IMR-90 (cell line): ENCODE measurements at regions not wholly inside any gene's neighbourhood (a gene's known extent, or its start where the extent isn't known, plus 50 kb on each side); places are given as distances from the start of the nearest gene placed in this dataset.

Experiments used
- ATAC-seq: fragments of 200-7000 bp; cut with Tn5 transposase; 2 replicates; pipeline ENCODE4 v1.9.1; 2020; ENCODE audit warnings: low read depth, mild to moderate bottlenecking, moderate library complexity
- BruUV-seq: library from RNA; stranded (reverse); fragments of 400-500 nt; replicated peaks from 2 replicates; lab custom pipeline; 2021; lab: Mats Ljungman, UMichigan
- CTCF ChIA-PET: fragments of 300-600 bp; formaldehyde crosslinking; extraction: SDS; loops from one replicate; lab custom pipeline; 2021; ENCODE audit warnings: antibody characterized with exemption; lab: Yijun Ruan, JAX
- POLR2A ChIA-PET: fragments of 300-600 bp; sonication (Branson Sonifier 250); formaldehyde crosslinking; loops from one replicate; lab custom pipeline; 2022; ENCODE audit warnings: antibody characterized with exemption; ENCODE audit not compliant: unreplicated experiment; lab: Charles Lee
- DNase-seq: peaks from one replicate; pipeline ENCODE4 v3.0.0; 2013
- H2AFZ ChIP-seq: replicated peaks from 2 replicates; pipeline ENCODE3; 2013; ENCODE audit warnings: low read length, mild to moderate bottlenecking; ENCODE audit not compliant: poor library complexity
- H2AK5ac ChIP-seq: 2 replicates; pipeline ENCODE4 v1.6.1; 2013; ENCODE audit warnings: low read depth, low read length, inconsistent platforms
- H2AK9ac ChIP-seq: replicated peaks from 2 replicates; pipeline ENCODE3; 2013; ENCODE audit warnings: mild to moderate bottlenecking, low read depth, low read length, moderate library complexity; ENCODE audit not compliant: poor library complexity
- H2BK120ac ChIP-seq: 2 replicates; pipeline ENCODE4 v1.6.1; 2013; ENCODE audit warnings: low read depth, low read length, inconsistent platforms
- H2BK15ac ChIP-seq: 3 replicates; pipeline ENCODE4 v1.6.1; 2013; ENCODE audit warnings: low read depth, low read length, inconsistent platforms
- H2BK20ac ChIP-seq: 2 replicates; pipeline ENCODE4 v1.6.1; 2013; ENCODE audit warnings: low read depth, mild to moderate bottlenecking, inconsistent platforms, low read length, moderate library complexity
- H2BK5ac ChIP-seq: 2 replicates; pipeline ENCODE4 v1.6.1; 2013; ENCODE audit warnings: mild to moderate bottlenecking, low read depth, low read length, inconsistent platforms; ENCODE audit not compliant: poor library complexity, severe bottlenecking
- H3K14ac ChIP-seq: replicated peaks from 2 replicates; pipeline ENCODE4 v1.6.1; 2013; ENCODE audit warnings: low read depth, low read length, inconsistent platforms
- H3K18ac ChIP-seq: 2 replicates; pipeline ENCODE4 v1.6.1; 2013; ENCODE audit warnings: low read depth, low read length, control low read depth
- H3K23ac ChIP-seq: 2 replicates; pipeline ENCODE4 v1.6.1; 2013; ENCODE audit warnings: low read depth, low read length, inconsistent platforms
- H3K27ac ChIP-seq: 2 replicates; pipeline ENCODE4 v1.5.1; 2013; ENCODE audit warnings: mild to moderate bottlenecking, control low read depth, low read length; ENCODE audit not compliant: insufficient read depth
- H3K27me3 ChIP-seq: 2 replicates; pipeline ENCODE4 v1.6.1; 2013; ENCODE audit warnings: low read length; ENCODE audit not compliant: control insufficient read depth, insufficient read depth
- H3K36me3 ChIP-seq: 2 replicates; pipeline ENCODE4 v1.6.1; 2013; ENCODE audit warnings: low read length, mixed read lengths; ENCODE audit not compliant: control insufficient read depth, insufficient read depth
- H3K4ac ChIP-seq: 2 replicates; pipeline ENCODE4 v1.6.1; 2013; ENCODE audit warnings: low read depth, low read length, inconsistent platforms
- H3K4me1 ChIP-seq: 2 replicates; pipeline ENCODE4 v1.6.1; 2013; ENCODE audit warnings: low read length, mixed read lengths; ENCODE audit not compliant: control insufficient read depth, insufficient read depth
- H3K4me2 ChIP-seq: 2 replicates; pipeline ENCODE4 v1.6.1; 2013; ENCODE audit warnings: low read depth, mild to moderate bottlenecking, control low read depth, low read length, moderate library complexity
- H3K4me3 ChIP-seq: 2 replicates; pipeline ENCODE4 v1.5.1; 2013; ENCODE audit warnings: low read depth, mild to moderate bottlenecking, control low read depth, low read length, moderate library complexity; ENCODE audit not compliant: insufficient read depth
- H3K56ac ChIP-seq: 2 replicates; pipeline ENCODE4 v1.6.1; 2013; ENCODE audit warnings: low read length, inconsistent platforms; ENCODE audit not compliant: insufficient read depth; ENCODE audit errors: extremely low read depth
- H3K79me1 ChIP-seq, 2 experiments: 2 replicates each; pipeline ENCODE4 v1.6.1; 2013; ENCODE audit warnings: low read length in 2 of 2, inconsistent platforms in 1 of 2, low read depth in 1 of 2
- H3K9ac ChIP-seq: 2 replicates; pipeline ENCODE4 v1.6.1; 2013; ENCODE audit warnings: low read depth, low read length, control low read depth
- H3K9me1 ChIP-seq: 2 replicates; pipeline ENCODE4 v1.6.1; 2013; ENCODE audit warnings: low read length, inconsistent platforms; ENCODE audit not compliant: insufficient read depth
- H3K9me3 ChIP-seq: 2 replicates; pipeline ENCODE4 v1.6.1; 2013; ENCODE audit warnings: low read length; ENCODE audit not compliant: control insufficient read depth, insufficient read depth
- H4K20me1 ChIP-seq: 2 replicates; pipeline ENCODE4 v1.6.1; 2013; ENCODE audit warnings: low read length, inconsistent platforms; ENCODE audit not compliant: insufficient read depth
- H4K5ac ChIP-seq: 2 replicates; pipeline ENCODE4 v1.6.1; 2013; ENCODE audit warnings: mild to moderate bottlenecking, low read depth, low read length, control low read depth
- H4K8ac ChIP-seq, 2 experiments: 2 replicates each; pipeline ENCODE4 v1.6.1; 2013; ENCODE audit warnings: low read depth in 2 of 2, low read length in 2 of 2, control low read depth in 1 of 2, inconsistent platforms in 1 of 2
- H4K91ac ChIP-seq: 2 replicates; pipeline ENCODE4 v1.6.1; 2013; ENCODE audit warnings: low read depth, low read length, inconsistent platforms; ENCODE audit not compliant: insufficient read depth
- BHLHE40 ChIP-seq: fragments of 150-350 bp; IDR thresholded peaks from 2 replicates; pipeline ENCODE4 v1.6.1; 2016; ENCODE audit warnings: mild to moderate bottlenecking, low read depth, low read length
- CEBPB ChIP-seq: IDR thresholded peaks from 2 replicates; pipeline ENCODE4 v1.6.1; 2012; ENCODE audit warnings: low read depth, low read length, improper control_type of control experiment
- CHD1 ChIP-seq: IDR thresholded peaks from 2 replicates; pipeline ENCODE4 v1.6.1; 2012; ENCODE audit warnings: low read depth, low read length, improper control_type of control experiment
- FOS ChIP-seq: fragments of 150-350 bp; IDR thresholded peaks from 2 replicates; pipeline ENCODE4 v1.6.1; 2016; ENCODE audit warnings: low read depth, low read length
- MAFK ChIP-seq: IDR thresholded peaks from 2 replicates; pipeline ENCODE4 v1.6.1; 2012; ENCODE audit warnings: low read depth, low read length, improper control_type of control experiment
- MAZ ChIP-seq: IDR thresholded peaks from 2 replicates; pipeline ENCODE4 v1.6.1; 2012; ENCODE audit warnings: low read depth, mild to moderate bottlenecking, low read length, improper control_type of control experiment, moderate library complexity, borderline replicate concordance
- MXI1 ChIP-seq: IDR thresholded peaks from 2 replicates; pipeline ENCODE4 v1.6.1; 2012; ENCODE audit warnings: low read depth, mild to moderate bottlenecking, low read length, moderate library complexity, borderline replicate concordance
- NFE2L2 ChIP-seq: fragments of 150-350 bp; IDR thresholded peaks from 2 replicates; pipeline ENCODE4 v1.6.1; 2016; ENCODE audit warnings: low read depth, mild to moderate bottlenecking, low read length
- POLR2A ChIP-seq: IDR thresholded peaks from 2 replicates; pipeline ENCODE4 v1.6.1; 2012; ENCODE audit warnings: mild to moderate bottlenecking, low read depth, low read length
- RAD21 ChIP-seq: IDR thresholded peaks from 2 replicates; pipeline ENCODE4 v1.6.1; 2012; ENCODE audit warnings: low read length, improper control_type of control experiment
- RCOR1 ChIP-seq: IDR thresholded peaks from 2 replicates; pipeline ENCODE4 v1.6.1; 2012; ENCODE audit warnings: mild to moderate bottlenecking, low read length, improper control_type of control experiment; ENCODE audit not compliant: insufficient replicate concordance
- RFX5 ChIP-seq: IDR thresholded peaks from 2 replicates; pipeline ENCODE4 v1.8.0; 2012; ENCODE audit warnings: low read depth, mild to moderate bottlenecking, low read length, moderate library complexity
- SMC3 ChIP-seq: fragments of 150-350 bp; IDR thresholded peaks from 2 replicates; pipeline ENCODE4 v1.6.1; 2016; ENCODE audit warnings: low read depth, mild to moderate bottlenecking, antibody characterized with exemption, low read length, moderate library complexity
- WGBS, 2 experiments: methylation state at CpG; one replicate each; pipeline versions ENCODE4 v1.1.5 to v1.1.7; 2013; ENCODE audit warnings: missing lambda C conversion rate in 2 of 2; ENCODE audit not compliant: insufficient read length in 1 of 2; ENCODE audit errors: extremely low coverage in 2 of 2; 5-methylcytosine and 5-hydroxymethylcytosine counted together
- dilution Hi-C: fragments of 300-500 bp; cut with HindIII; formaldehyde crosslinking; loops from one replicate; pipeline ENCODE4 v1.14.3; 2018; ENCODE audit warnings: low sequenced_read_pairs; ENCODE audit not compliant: unreplicated experiment
- in situ Hi-C: fragments of 300-500 bp; cut with MboI; formaldehyde crosslinking; loops from 3 replicates; pipeline ENCODE4 v1.14.3; 2019; ENCODE audit warnings: low sequenced_read_pairs, inconsistent platforms, mixed read lengths
- intact Hi-C: fragments of 100-400 bp; cut with micrococcal nuclease; formaldehyde crosslinking; loops from 2 replicates; pipeline ENCODE4 v1.10.0; 2022
- TF ChIP-seq, protein P1 (sequence below): conservative IDR thresholded peaks from 2 replicates; pipeline ENCODE4 v1.5.1; 2012; ENCODE audit warnings: mild to moderate bottlenecking, low read depth, low read length, improper control_type of control experiment
- TF ChIP-seq, protein P2 (sequence below): fragments of 150-350 bp; IDR thresholded peaks from 2 replicates; pipeline ENCODE4 v1.6.1; 2017; ENCODE audit warnings: mild to moderate bottlenecking, antibody characterized with exemption, low read length, low read depth
- TF ChIP-seq, protein P3 (sequence below): fragments of 150-350 bp; IDR thresholded peaks from 2 replicates; pipeline ENCODE4 v1.6.1; 2016; ENCODE audit warnings: low read depth, mild to moderate bottlenecking, low read length, moderate library complexity, borderline replicate concordance

DNA sequence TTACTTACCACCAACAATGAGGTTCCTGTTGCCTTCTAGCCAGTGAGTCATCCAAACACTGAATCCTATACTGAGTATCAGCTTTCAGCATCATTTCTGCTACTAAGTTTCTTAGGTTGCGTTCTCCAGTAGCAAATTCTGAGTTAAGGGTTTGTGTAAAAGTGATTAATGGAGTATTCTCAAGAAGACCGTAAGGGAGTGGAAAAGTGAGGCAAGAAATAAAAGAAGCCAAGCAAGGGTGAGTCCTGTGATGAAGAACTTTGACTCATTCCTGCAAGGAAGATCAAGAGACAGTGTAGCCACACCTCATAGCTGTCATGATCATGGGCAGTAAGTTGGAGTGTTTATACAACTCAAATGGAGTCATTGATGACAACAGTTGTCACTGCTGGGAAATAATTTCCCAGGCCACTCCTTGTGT lies 446.2 kb downstream of the RAPGEF2 start:
- no peaks in the 10 kb centered on the region for H3K4me1 ChIP-seq
- H2AK9ac ChIP-seq, result no peak overlapping the region
- CTCF ChIA-PET, result no interaction called here
- no peak overlapping the region for H4K8ac ChIP-seq
- H3K36me3 ChIP-seq, result no peaks in the 10 kb centered on the region
- no TSS peak for BruUV-seq
- no peak overlapping the region for H2AFZ ChIP-seq
- H3K4ac ChIP-seq, result no peak overlapping the region
- H4K20me1 ChIP-seq, result no peaks in the 10 kb centered on the region
- in situ Hi-C loops, result no loop called here
- no peak overlapping the region for H3K4me2 ChIP-seq
- ATAC-seq (no peak), DNase-seq (peak; percentile 1)
- H4K5ac ChIP-seq, result no peak overlapping the region
- no peaks in the 10 kb centered on the region for H3K79me1 ChIP-seq
- H3K9me3 ChIP-seq, result no peaks in the 10 kb centered on the region
- H3K9me1 ChIP-seq, result no peaks in the 10 kb centered on the region
- no peak overlapping the region for H3K14ac ChIP-seq
- no peak overlapping the region for H3K18ac ChIP-seq
- H3K27me3 ChIP-seq, result no peaks in the 10 kb centered on the region
- H3K27ac ChIP-seq, result no peak overlapping the region
- no peak overlapping the region for H3K9ac ChIP-seq
- no peak overlapping the region for H2BK20ac ChIP-seq
- no CpG with 5 or more reads among the region's 2 CpGs for WGBS, 2 experiments
- H3K4me3 ChIP-seq, result no peak overlapping the region
- dilution Hi-C loops, result no loop called here
- no peak overlapping the region for H4K91ac ChIP-seq
- POLR2A ChIA-PET, result no interaction called here
- no peak overlapping the region for H2AK5ac ChIP-seq
- H2BK15ac ChIP-seq, result no peak overlapping the region
- no peak overlapping the region for H3K56ac ChIP-seq
- intact Hi-C loops, result no loop called here
- TF ChIP-seq MAZ (no peak), CEBPB (no peak), SMC3 (no peak), MXI1 (no peak), RCOR1 (no peak), NFE2L2 (no peak), MAFK (no peak), BHLHE40 (no peak), FOS (no peak), RAD21 (no peak), POLR2A (no peak), CHD1 (no peak), RFX5 (no peak)
- TF ChIP-seq, protein P1, sequence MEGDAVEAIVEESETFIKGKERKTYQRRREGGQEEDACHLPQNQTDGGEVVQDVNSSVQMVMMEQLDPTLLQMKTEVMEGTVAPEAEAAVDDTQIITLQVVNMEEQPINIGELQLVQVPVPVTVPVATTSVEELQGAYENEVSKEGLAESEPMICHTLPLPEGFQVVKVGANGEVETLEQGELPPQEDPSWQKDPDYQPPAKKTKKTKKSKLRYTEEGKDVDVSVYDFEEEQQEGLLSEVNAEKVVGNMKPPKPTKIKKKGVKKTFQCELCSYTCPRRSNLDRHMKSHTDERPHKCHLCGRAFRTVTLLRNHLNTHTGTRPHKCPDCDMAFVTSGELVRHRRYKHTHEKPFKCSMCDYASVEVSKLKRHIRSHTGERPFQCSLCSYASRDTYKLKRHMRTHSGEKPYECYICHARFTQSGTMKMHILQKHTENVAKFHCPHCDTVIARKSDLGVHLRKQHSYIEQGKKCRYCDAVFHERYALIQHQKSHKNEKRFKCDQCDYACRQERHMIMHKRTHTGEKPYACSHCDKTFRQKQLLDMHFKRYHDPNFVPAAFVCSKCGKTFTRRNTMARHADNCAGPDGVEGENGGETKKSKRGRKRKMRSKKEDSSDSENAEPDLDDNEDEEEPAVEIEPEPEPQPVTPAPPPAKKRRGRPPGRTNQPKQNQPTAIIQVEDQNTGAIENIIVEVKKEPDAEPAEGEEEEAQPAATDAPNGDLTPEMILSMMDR, result no peak
- TF ChIP-seq, protein P2, sequence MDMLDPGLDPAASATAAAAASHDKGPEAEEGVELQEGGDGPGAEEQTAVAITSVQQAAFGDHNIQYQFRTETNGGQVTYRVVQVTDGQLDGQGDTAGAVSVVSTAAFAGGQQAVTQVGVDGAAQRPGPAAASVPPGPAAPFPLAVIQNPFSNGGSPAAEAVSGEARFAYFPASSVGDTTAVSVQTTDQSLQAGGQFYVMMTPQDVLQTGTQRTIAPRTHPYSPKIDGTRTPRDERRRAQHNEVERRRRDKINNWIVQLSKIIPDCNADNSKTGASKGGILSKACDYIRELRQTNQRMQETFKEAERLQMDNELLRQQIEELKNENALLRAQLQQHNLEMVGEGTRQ, result no peak
- TF ChIP-seq, protein P3, sequence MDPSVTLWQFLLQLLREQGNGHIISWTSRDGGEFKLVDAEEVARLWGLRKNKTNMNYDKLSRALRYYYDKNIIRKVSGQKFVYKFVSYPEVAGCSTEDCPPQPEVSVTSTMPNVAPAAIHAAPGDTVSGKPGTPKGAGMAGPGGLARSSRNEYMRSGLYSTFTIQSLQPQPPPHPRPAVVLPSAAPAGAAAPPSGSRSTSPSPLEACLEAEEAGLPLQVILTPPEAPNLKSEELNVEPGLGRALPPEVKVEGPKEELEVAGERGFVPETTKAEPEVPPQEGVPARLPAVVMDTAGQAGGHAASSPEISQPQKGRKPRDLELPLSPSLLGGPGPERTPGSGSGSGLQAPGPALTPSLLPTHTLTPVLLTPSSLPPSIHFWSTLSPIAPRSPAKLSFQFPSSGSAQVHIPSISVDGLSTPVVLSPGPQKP, result no peak
- no peak overlapping the region for H2BK5ac ChIP-seq
- H2BK120ac ChIP-seq, result no peak overlapping the region
- no peak overlapping the region for H3K23ac ChIP-seq
